NCI-H1417 (cell line): ENCODE measurements at regions not wholly inside any gene's neighbourhood (a gene's known extent, or its start where the extent isn't known, plus 50 kb on each side); places are given as distances from the start of the nearest gene placed in this dataset.
"Not testable (repeated sequence)": the region's sequence is repeated elsewhere in the genome, so short reads cannot be mapped to it uniquely, and the experiment has no call there.

ENCODE experiments used
- DNase-seq, 3 experiments: peaks; one replicate each; lab custom pipeline; 2025; lab: John Stamatoyannopoulos, UW

DNA sequence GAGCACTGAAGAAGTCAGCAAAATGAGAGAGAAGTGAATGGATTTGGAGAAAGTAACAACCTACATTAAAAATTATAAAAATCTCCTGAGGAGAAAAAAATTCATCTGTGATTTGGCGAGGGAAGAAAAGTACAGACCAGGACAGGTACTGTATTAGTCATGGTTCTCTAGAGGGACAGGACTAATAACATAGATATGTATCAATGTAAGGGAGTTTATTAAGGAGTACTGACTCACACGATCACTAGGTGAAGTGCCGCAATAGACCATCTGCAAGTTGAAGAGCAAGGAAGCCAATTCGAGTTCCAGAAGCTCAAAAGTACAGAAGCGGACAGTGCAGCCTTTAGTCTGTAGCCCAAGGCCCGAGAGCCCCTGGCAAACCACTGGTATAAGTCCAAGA is 1004.4 kb upstream of the ALCAM start:
- DNase-seq: no peak

DNA sequence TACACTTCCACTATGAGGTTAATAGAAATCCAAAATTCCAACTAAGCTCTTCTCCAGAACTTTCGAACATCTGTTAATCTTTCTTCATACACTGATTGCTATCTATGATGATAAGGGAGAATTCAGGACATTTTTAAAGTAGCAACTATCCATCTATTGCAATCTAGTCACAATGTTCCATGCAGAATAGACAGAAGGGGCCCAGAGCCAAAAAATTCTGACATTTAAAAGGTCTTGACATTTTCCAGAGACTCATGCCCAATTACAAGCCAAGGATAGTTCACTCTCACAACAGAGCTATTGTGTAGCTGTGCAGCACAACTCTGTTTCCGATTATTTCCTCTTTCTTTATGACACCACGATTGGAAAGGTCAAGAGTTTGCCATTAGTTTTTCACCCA is 999.7 kb upstream of the ALCAM start:
- DNase-seq: no peak

DNA sequence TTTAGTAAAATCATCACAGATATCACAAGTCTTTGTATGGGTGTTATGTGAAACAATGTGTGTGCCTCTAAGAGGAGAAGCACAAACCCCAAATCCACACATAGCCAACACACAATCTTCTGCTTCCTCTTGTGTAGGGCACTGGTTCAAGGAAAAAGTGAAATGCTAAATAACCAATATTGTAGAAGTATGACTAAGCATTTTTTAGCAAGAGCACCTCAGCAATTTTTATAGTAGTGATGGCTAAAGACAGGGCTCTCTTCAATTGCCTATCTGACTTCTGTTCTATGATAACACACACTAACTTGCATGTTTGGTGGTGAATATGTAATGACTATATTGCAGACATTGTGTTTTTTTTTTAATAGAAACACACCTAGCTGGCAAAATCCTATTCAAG is 997.9 kb upstream of the ALCAM start:
- no peak for DNase-seq

DNA sequence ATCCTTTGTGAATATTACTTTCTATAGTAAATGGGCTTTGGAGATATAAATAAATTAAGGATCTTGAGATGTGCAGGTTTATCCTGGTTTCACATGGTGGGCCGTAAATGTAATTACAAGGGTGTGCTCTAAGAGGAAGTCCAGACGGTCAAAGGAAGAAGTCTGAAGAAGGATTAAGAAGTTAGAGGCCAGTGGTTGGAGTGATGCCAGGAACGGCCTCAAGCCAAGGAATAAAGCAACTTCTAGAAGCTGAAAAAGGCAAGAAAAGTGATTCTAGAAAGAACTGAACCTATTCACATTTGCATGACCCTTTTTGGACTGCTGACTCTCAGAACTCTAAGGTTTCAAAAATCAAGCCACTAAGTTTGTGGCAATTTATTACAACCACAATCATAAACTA is 981.3 kb upstream of the ALCAM start:
- DNase-seq: no peak

DNA sequence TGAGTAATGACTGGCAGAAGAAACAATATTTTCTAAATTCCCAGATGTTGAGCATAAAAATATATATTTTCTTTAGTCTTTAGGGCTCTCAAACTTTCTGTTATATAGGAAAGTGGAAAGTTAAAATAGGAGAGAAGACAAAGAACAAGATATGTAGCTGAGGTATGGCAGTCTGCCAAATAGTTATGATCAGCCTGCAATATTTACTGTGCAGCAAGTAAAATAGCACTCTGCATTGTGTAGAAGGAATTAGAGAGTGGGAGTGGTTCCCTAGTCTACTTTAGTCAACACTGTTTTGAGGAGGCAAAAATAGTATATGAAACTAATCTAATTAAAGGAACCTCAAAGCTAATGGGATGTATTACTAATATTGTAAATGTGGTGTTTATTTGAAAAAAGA is 978.1 kb upstream of the ALCAM start:
- DNase-seq: peak; percentile 14 to 79 (median 66)

DNA sequence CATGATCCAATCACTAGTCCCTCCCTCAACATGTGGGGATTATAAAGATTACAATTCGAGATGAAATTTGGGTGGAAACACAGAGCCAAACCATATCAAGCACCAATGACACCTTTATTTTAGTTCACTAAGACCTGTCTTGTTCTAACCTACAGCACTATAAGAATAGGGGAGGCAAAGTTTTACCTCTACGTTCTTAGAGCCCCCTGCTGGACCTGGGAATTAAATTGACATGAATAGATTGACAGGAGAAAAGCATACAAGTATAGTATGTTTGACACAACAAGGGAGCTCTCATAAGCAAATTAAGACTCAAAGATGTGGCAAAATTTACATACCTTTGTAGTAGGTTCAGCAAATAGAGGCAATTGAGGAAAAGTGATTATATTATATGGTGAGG is 974.4 kb upstream of the ALCAM start:
- no peak for DNase-seq

DNA sequence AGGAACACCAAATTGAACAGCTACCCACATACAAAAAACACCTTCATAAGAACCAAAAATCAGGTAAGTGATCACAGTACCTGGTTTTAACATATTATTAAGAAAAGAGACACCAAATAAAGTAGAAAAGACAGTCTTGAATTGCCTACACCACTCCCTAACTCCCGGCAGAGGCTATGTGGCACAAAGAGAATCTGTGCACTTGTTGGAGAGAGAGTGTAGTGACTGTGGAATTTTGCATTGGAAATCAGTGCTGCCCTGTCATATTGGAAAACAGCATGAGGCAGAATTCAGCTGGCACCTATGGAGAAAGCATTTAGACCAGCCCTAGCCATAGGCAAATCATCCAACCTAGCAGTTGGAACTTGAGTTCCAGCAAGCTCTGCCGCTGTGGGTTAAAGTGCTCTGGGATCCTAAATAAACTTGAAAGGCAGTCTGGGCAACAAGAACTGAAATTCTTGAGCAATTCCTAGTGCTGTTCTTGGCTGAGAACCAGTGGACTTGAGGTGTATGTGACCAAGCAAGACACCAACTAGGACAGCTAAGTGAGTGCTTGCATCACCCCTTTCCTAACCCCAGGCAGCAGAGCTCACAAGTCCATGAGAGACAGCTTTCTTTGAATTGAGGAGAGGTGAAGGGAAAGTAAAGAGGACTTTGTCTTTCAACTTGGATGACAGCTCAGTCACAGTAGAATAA is 969.6 kb upstream of the ALCAM start:
- DNase-seq: no peak

DNA sequence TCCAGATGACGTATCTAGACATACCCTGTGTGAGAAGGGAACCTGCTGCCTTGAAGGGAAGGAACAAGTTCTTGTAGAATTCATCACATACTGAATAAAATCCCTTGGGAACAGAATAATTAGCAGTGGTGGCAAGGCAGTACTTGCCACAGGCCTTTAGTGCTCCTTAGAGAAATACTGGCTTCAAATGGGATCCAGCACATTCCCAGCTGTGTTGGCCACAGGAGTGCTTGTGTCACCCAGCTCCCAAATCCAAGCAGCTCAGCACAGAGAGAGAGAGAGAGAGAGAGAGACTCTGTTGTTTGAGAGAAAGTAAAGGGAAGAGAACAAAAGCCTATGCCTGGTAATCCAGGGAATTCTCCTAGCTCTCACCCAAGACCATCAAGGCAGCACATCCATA is 969.0 kb upstream of the ALCAM start:
- DNase-seq: no peak

DNA sequence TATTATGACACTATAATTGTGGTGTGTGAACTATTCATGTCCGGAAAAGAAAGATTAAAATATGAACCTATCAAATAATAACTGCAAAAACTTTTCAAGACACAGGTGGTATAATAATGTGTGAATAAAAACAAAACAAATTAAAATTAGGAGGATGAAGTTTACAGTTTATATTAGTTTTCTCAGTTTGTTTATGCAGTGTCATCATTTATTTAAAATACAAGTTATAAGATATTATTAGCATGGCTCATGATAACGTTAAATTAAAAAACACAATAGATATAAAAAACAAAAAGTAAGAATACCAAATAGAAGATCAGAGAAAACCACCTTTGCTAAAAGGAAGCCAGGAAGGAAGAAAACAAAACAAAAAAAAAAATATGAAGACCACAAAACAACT is 963.8 kb upstream of the ALCAM start:
- DNase-seq: no peak

DNA sequence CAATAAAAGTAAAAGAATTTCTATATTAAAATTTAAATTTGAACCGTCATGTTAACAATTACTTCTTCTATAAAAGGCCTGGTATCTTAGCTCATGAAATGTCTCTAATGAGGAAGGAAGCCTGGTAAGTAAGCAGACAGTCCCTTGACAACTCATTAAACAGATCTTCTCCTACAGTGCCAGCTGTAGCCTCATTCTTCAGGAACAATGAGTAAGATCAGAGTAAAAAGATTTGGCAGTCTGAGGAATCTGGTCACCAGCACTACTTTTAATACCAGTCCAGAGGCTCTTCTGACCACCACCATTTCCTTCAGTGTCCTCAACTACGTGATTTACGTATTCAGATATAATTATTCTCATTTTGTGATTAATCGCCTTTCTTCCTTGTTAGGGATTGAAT is 955.0 kb upstream of the ALCAM start:
- no peak for DNase-seq

DNA sequence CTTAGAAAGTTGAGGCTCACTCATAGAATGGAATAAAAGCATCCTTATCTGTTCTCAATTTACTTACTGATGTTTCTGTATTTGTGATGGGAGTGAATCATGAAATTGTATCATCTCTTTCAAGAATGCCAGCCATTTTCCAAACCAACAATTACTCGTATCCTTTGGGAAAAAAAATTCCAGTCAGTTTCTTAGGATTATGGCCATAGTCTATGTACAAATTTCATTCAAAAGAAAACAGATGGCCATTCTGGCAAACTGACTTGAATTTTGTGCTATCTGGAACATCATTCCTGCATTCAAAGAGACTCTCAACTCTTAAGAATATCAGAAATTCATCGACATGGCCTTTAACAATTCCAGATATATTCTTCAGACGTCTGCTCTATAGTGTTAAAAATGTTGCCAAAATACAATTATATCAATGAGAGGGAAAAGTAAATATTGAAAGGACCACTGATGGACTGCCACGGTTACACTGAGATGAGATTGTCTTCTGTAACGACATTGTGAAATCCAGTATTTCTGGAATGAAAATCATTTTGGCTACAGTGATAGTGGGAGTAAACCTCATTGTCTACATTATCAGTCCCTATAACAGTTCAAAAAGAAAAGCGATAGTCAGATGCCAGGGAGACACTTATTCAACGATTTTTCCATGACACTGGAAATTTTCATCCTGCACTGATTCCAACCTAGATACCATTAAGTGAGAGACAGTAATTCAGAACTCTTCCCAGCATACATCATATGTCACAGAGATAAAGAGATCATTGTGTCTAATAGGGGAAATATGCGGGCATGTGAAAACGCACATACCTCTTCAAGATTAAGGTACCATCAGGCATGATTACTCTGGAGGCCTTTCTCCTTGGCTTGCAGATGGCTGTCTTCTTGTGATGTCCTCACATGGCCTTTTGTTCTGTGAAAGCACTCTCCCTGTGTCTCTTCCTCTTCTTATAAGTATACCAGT is 953.8 kb upstream of the ALCAM start:
- no peak for DNase-seq

DNA sequence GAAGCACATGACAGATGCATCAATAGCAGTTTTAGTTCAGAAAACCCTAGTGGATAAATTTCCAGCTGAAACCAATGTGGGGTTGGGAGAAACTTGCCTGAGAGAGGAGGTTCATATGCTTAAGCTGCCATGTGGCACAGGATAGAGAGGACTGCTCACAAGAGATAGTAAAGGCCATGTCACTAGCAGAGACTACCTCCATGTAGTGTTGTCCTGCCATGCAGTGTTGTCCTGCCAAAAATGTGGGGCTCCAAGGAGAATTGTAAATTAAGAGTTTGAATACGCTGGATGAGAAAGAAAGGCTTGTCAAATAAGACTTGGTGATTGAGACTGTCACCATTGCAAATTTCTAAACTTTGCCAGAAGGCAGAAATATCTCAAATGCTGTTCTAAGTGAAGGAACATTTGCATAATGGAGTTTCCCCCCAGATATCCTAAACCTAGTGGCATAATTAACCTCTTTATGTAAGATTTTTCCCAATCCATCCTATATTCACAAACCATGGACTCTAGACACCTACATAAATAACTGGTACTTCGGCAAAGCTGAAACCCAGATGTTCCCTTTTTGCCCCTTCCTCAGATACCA is 938.3 kb upstream of the ALCAM start:
- DNase-seq: no peak

DNA sequence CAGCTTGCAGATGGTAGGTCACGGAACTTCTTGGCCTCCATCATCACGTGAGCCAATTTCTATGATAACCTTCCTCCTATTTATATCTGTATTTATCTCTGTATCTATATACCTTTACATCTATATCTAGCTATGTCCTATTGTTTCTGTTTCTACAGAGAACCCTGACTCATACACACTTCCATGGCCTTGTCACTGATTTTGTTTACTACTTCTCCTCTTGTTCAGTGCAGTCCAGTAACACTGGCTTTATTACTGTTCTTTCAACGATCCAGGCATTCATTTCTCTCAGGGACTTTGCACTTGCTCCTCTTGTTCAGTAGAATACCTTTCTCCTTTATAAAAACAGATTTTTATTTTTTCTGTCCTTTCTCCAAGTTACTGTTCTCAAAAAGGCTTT is 937.0 kb upstream of the ALCAM start:
- DNase-seq: no peak

DNA sequence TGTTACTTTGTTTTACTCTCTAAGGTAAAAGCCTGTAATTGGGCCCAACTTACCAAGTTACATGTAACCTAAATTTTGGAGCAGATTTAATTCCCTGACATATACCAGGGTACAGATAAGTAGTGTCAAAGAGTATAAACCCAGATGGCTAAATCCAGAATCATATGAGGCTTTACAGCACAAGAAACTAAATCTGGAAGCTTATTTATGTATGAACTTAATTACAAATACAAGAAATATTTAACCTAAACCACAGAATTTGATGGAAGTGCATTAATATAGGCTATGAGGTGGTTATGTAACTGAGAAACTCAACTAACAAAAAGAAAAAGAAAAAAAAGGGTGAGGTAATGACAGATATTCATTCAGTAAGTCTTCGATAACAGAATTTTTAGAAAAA is 930.2 kb upstream of the ALCAM start:
- DNase-seq: no peak

DNA sequence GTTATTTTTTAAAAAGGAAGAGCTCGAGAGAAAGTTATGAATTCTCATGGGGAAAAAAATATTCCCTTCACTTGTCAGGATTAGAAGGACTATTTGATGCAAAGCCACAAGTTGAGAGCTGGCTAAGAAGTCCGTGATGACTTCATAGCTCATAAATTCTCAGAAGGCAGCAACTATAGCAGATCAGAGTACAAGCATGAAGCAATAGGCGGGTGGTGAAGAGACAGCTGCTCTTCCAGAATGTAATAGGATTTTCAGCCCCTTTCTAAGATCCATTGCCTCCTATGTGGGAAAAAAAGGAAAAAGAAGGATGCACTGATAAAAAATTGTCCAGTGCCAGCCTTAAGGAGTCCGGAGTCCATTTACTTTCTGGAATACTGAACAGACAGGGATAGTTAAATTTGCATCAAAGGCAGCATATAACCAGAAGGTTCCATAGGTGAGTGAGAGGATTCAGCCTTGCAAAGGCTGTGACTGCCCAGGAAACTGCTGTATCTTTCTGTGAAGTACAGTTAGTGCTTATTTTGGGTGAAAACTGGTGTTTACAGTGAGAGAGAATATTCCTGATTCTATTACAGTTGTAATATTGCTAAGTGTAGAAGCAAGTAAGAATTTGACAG is 929.5 kb upstream of the ALCAM start:
- no peak for DNase-seq

DNA sequence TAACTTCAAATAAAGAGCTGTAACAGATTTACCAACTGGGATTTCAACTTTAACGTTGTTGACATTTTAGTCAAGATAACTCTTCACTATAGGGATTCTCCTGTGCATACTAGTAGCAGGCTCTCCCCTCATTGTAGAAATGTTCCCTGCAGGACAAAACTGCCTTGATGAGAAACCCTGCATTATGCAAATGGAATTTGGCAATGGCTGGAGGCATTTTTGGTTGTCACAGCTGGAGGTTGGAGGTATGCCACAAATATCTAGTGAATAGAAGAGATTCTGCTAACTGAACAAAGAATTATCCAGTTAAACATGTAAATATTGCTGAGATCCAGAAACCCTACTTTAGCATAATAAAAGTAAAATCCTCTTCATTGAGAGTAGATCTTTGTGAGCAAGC is 928.8 kb upstream of the ALCAM start:
- DNase-seq: peak in 1 of 3 experiments; percentile 12

DNA sequence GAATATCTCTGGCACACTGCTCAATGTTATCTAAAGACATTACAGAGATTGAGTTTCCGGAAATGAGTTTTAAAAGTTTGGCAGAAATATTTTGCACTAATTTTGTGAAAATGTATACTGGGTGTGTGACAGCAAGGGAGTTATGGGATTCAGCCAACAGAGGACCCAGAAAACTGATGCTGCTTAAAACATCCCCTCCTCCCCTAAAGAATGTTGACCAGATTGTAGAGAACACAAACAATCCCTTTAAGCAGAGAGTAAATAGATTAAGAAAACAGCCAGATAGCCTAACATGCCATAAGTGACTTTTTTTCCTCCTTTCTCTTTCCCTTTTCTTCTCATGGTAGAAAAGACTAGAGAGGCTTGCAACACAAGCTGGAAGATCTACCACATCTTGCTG is 928.0 kb upstream of the ALCAM start:
- DNase-seq: no peak

DNA sequence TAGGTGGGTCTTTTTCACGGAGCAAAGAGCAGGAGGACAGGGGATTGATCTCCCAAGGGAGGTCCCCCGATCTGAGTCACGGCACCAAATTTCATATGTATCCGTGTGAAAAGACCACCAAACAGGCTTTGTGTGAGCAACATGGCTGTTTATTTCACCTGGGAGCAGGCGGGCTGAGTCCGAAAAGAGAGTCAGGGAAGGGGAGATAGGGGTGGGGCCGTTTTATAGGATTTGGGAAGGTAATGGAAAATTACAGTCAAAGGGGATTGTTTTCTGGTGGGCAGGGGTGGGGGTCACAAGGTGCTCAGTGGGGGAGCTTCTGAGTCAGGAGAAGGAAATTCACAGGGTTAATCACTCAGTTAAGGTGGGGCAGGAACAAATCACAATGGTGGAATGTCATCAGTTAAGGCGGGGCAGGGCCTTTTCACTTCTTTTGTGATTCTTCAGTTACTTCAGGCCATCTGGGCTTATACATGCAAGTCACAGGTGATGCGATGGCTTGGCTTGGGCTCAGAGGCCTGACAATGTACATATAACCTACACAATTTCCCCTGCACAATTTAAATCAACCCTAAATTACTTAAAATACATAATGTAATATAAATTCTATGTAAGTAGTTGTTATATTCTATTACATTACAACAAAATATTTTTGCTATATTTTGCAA is 921.3 kb upstream of the ALCAM start:
- DNase-seq: not testable (repeated sequence)

DNA sequence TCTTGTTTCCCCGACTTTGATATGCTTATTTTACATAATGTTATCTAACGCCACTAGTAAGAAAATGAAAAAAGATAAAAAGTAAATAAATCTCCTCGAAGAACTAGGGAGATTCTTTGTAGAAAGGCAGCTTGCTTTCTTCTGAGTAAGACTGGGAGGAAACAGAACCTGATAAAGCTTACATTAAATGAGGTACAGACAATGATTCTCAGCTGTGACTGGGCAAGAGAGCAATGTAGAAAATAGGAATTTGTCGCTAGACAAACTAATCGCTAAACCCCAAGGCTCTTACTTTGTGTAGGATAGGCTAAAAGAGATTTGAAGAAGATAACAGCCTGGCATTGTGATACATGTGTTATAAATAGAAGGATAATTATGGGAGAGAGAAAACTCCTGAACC is 919.0 kb upstream of the ALCAM start:
- no peak for DNase-seq

DNA sequence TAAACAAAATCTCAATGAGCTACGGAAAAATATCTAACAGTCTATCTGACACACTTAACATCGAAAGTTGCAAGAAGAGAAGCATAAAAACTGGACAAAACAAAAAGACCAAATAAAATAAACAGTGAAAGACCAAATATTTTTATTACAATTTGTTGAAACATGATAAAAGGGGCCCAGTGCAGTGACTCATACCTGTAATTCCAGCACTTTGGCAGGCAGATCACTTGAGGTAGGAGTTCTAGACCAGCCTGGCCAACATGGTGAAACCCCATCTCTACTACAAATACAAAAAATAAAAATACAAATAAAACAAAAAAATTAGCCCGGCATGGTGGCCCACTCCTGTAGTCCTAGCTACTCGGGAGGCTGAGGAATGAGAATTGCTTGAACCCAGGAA is 914.0 kb upstream of the ALCAM start:
- DNase-seq: no peak

DNA sequence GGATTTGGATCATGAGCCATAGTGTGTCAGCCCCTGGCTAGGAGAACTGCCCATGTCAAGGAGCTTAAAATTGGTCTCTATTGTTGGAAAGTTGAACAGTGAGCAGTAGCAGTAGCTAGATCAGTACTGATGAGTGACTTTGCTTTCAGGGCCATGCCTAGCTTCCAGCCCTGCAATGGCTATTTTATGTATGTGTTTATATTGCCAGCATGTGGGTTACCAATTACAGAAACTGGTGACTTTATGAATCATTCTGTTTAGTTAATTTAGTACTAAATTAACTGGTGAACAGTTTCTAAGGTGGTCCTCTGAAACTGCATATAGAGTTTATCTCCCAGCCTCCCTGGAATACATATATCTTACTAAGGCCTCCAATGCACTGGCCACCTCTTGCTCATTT is 908.1 kb upstream of the ALCAM start:
- DNase-seq: no peak
